Fibroblast of peridontal ligament (primary cell): ENCODE measurements at regions not wholly inside any gene's neighbourhood (a gene's known extent, or its start where the extent isn't known, plus 50 kb on each side); places are given as distances from the start of the nearest gene placed in this dataset.

Source experiments
- DNase-seq: peaks from one replicate; pipeline ENCODE4 v3.0.0-alpha.2; 2010; ENCODE audit errors: extremely low read depth

DNA sequence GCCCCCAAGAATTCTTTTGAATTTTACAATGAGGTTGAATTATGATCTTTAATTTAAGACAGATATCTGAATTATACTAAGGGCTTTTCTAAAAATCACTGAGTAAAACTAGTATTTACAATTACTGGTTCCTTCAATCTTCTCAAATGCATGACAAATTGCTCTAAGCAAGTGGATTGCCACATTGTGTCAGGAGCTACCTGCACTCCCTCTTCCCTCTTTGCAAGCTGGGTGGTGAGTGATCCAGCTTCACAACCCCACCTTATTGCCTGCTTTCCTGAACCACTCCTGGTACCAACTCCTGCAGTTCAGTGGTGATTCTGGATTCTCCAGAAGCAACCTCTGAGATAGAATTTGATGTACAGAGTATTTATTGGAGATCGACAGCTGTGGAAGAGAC is 49.9 kb upstream of the SERP2 start:
- no peak for DNase-seq
